Liver (tissue), 8 donors: ENCODE measurements at regions not wholly inside any gene's neighbourhood (a gene's known extent, or its start where the extent isn't known, plus 50 kb on each side); places are given as distances from the start of the nearest gene placed in this dataset.

ENCODE experiments used
- DNase-seq: peaks from one replicate; pipeline ENCODE4 v3.0.0-alpha.2; 2017; ENCODE audit warnings: low spot score
- H3K27ac ChIP-seq, 2 donors: one replicate each; pipeline ENCODE4 v1.7.0; 2013; ENCODE audit warnings: inconsistent platforms in 2 of 2, low read length in 2 of 2, control low read depth in 1 of 2, low read depth in 1 of 2, mild to moderate bottlenecking in 1 of 2
- H3K27me3 ChIP-seq, 4 donors: one replicate each; pipeline versions ENCODE4 v1.6.1 to v1.7.0; 2013; ENCODE audit warnings: low read length in 3 of 4, inconsistent platforms in 1 of 4, mild to moderate bottlenecking in 1 of 4, moderate library complexity in 1 of 4; ENCODE audit not compliant: control insufficient read depth in 4 of 4, insufficient read depth in 4 of 4
- H3K36me3 ChIP-seq, 4 donors: one replicate each; pipeline versions ENCODE4 v1.6.1 to v1.7.0; 2013; ENCODE audit warnings: low read length in 3 of 4, mild to moderate bottlenecking in 3 of 4, low read depth in 1 of 4, moderate library complexity in 1 of 4; ENCODE audit not compliant: control insufficient read depth in 4 of 4, insufficient read depth in 3 of 4
- H3K4me1 ChIP-seq, 4 donors: one replicate each; pipeline versions ENCODE4 v1.6.1 to v1.7.0; 2013; ENCODE audit warnings: low read length in 3 of 4, mild to moderate bottlenecking in 3 of 4, moderate library complexity in 1 of 4; ENCODE audit not compliant: control insufficient read depth in 4 of 4, insufficient read depth in 4 of 4
- H3K4me3 ChIP-seq, 3 donors: one replicate each; pipeline versions ENCODE4 v1.6.1 to v1.7.0; 2013; ENCODE audit warnings: low read length in 3 of 3, control low read depth in 1 of 3, low read depth in 1 of 3, mild to moderate bottlenecking in 1 of 3
- H3K9ac ChIP-seq, 2 donors: one replicate each; pipeline ENCODE4 v1.7.0; 2013; ENCODE audit warnings: low read length in 2 of 2, mild to moderate bottlenecking in 2 of 2, moderate library complexity in 2 of 2, control low read depth in 1 of 2, low read depth in 1 of 2
- H3K9me3 ChIP-seq, 4 donors: one replicate each; pipeline versions ENCODE4 v1.6.1 to v1.7.0; 2013; ENCODE audit warnings: low read length in 3 of 4; ENCODE audit not compliant: control insufficient read depth in 4 of 4
- ATF3 ChIP-seq: IDR thresholded peaks from 2 replicates; pipeline ENCODE4 v1.6.1; 2016; ENCODE audit warnings: antibody characterized with exemption
- CTCF ChIP-seq: fragments of 150-350 bp; IDR thresholded peaks from 2 replicates; pipeline ENCODE4 v1.5.1; 2017; ENCODE audit warnings: improper control_type of control experiment, low read depth, low read length; ENCODE audit not compliant: missing input control
- EGR1 ChIP-seq, 2 donors: IDR thresholded peaks; 2 replicates each; pipeline ENCODE4 v1.6.1; 2016 to 2018; ENCODE audit warnings: antibody characterized with exemption in 2 of 2, low read depth in 2 of 2
- FOXA1 ChIP-seq: IDR thresholded peaks from 2 replicates; pipeline ENCODE4 v1.6.1; 2016; ENCODE audit warnings: antibody characterized with exemption
- GABPA ChIP-seq, 2 donors: IDR thresholded peaks in 1 of 2; conservative IDR thresholded peaks in 1 of 2; 2 replicates each; pipeline ENCODE4 v1.6.1; 2016; ENCODE audit warnings: antibody characterized with exemption in 2 of 2, mild to moderate bottlenecking in 1 of 2, moderate library complexity in 1 of 2
- HNF4A ChIP-seq, 2 donors: conservative IDR thresholded peaks; 2 replicates each; pipeline ENCODE4 v1.6.1; 2016; ENCODE audit warnings: antibody characterized with exemption in 2 of 2, mild to moderate bottlenecking in 2 of 2
- MAX ChIP-seq: IDR thresholded peaks from 2 replicates; pipeline ENCODE4 v1.6.1; 2016; ENCODE audit warnings: antibody characterized with exemption
- NR2F2 ChIP-seq: IDR thresholded peaks from 2 replicates; pipeline ENCODE4 v1.6.1; 2016; ENCODE audit warnings: antibody characterized with exemption
- RAD21 ChIP-seq, 2 donors: IDR thresholded peaks; 2 replicates each; pipeline ENCODE4 v1.6.1; 2016; ENCODE audit warnings: antibody characterized with exemption in 2 of 2, mild to moderate bottlenecking in 2 of 2
- REST ChIP-seq: IDR thresholded peaks from 2 replicates; pipeline ENCODE4 v1.6.1; 2016; ENCODE audit warnings: antibody characterized with exemption, mild to moderate bottlenecking
- RXRA ChIP-seq, 2 donors: IDR thresholded peaks; 2 replicates each; pipeline ENCODE4 v1.6.1; 2017 to 2018; ENCODE audit warnings: antibody characterized with exemption in 2 of 2, mild to moderate bottlenecking in 1 of 2
- TAF1 ChIP-seq: conservative IDR thresholded peaks from 2 replicates; pipeline ENCODE4 v1.6.1; 2016; ENCODE audit warnings: antibody characterized with exemption, mild to moderate bottlenecking
- YY1 ChIP-seq: IDR thresholded peaks from 2 replicates; pipeline ENCODE4 v1.6.1; 2016; ENCODE audit warnings: antibody characterized with exemption, mild to moderate bottlenecking
- ZBTB33 ChIP-seq: IDR thresholded peaks from 2 replicates; pipeline ENCODE4 v1.6.1; 2016; ENCODE audit warnings: antibody characterized with exemption
- WGBS: extraction: QIAGEN DNeasy Blood & Tissue Kit; methylation state at CpG from one replicate; pipeline ENCODE4 v1.1.7; 2013; 5-methylcytosine and 5-hydroxymethylcytosine counted together
- donor health status: healthy.
- donor health status: healthy.
- donor health status: healthy.
- donor health status: healthy.
- donor health status: healthy.

GRCh38 chr20:60540591-60540990 is 582.4 kb downstream of the CDH26 start:
- Histone ChIP-seq H3K9me3 (no peaks in the 10 kb centered on the region), H3K27me3 (no peaks in the 10 kb centered on the region), H3K36me3 (no peaks in the 10 kb centered on the region), H3K9ac (no peak overlapping the region), H3K4me1 (no peaks in the 10 kb centered on the region), H3K4me3 (no peak overlapping the region), H3K27ac (no peak overlapping the region)
- WGBS, result 54% methylated on average over 3 of the region's 3 CpGs
- no peak for DNase-seq
- no peak for TF ChIP-seq REST
- TF ChIP-seq NR2F2, result no peak
- TF ChIP-seq GABPA (IDR thresholded peaks at IDR 0.05 in 1 of 2, conservative IDR thresholded peaks at IDR 0.05 in 1 of 2), result no peak
- TF ChIP-seq FOXA1, result no peak
- TF ChIP-seq HNF4A (conservative IDR thresholded peaks at IDR 0.05), result no peak
- no peak for TF ChIP-seq EGR1 (IDR thresholded peaks at IDR 0.05; ENCODE audit: low read depth in 2 of 2)
- no peak for TF ChIP-seq CTCF
- no peak for TF ChIP-seq ZBTB33
- TF ChIP-seq ATF3, result no peak
- no peak for TF ChIP-seq TAF1
- no peak for TF ChIP-seq RAD21 (IDR thresholded peaks at IDR 0.05)

- WGBS, result 56% methylated on average over 5 of the region's 5 CpGs
Measured at GRCh38 chr20:60541991-60542390, 583.8 kb downstream of the CDH26 start.

More at GRCh38 chr20:60541991-60542390, 583.8 kb downstream of the CDH26 start:
- H3K4me1 ChIP-seq, result no peaks in the 10 kb centered on the region
- TF ChIP-seq RXRA (IDR thresholded peaks at IDR 0.05) (no peak), ATF3 (no peak), CTCF (no peak), MAX (no peak), YY1 (no peak), RAD21 (IDR thresholded peaks at IDR 0.05) (no peak), NR2F2 (no peak), EGR1 (IDR thresholded peaks at IDR 0.05; ENCODE audit: low read depth in 2 of 2) (no peak), HNF4A (conservative IDR thresholded peaks at IDR 0.05) (no peak)
- H3K27ac ChIP-seq, result no peak overlapping the region
- DNase-seq, result no peak
- H3K27me3 ChIP-seq, result no peaks in the 10 kb centered on the region
- no peak overlapping the region for H3K4me3 ChIP-seq
- no peaks in the 10 kb centered on the region for H3K9me3 ChIP-seq
- H3K36me3 ChIP-seq, result no peaks in the 10 kb centered on the region
- H3K9ac ChIP-seq, result no peak overlapping the region
